Activated CD8-positive, alpha-beta memory T cell treated with anti-CD3 and anti-CD28 coated beads, Interleukin-2, amount 50 U/mL, for 1 hour (primary cell): ENCODE measurements at regions not wholly inside any gene's neighbourhood (a gene's known extent, or its start where the extent isn't known, plus 50 kb on each side); places are given as distances from the start of the nearest gene placed in this dataset.

ENCODE experiments used
- DNase-seq: peaks from one replicate; pipeline ENCODE4 v3.0.0-alpha.2; 2020; ENCODE audit errors: extremely low read depth

- DNase-seq: no peak
These were observed 428.9 kb downstream of the SIPA1L2 start for GRCh38 chr1:232201024-232201423.

- no peak for DNase-seq
These were observed 433.9 kb downstream of the SIPA1L2 start for GRCh38 chr1:232196042-232196441.

DNA sequence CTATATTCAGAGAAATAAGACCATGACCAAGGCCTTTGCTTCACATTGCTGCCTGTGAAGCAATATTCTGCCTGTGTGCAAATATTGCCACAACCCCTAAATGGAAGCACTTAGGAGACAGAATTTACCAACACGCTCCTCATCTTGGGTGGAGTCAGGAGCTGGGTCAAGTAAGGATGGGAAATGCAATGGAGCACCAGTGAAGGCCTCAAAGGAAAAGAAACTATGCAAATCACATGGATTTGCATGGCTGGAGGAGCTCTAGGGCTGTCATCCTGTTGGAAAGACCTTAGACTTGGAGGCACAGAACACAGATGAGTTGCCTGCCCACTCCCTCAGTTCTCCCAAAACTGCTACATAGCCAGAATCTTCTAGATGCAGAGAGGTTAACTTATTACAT, 435.5 kb downstream of the SIPA1L2 start:
- DNase-seq: no peak

- DNase-seq: no peak
These were observed 436.5 kb downstream of the SIPA1L2 start for GRCh38 chr1:232193451-232193783.

DNA sequence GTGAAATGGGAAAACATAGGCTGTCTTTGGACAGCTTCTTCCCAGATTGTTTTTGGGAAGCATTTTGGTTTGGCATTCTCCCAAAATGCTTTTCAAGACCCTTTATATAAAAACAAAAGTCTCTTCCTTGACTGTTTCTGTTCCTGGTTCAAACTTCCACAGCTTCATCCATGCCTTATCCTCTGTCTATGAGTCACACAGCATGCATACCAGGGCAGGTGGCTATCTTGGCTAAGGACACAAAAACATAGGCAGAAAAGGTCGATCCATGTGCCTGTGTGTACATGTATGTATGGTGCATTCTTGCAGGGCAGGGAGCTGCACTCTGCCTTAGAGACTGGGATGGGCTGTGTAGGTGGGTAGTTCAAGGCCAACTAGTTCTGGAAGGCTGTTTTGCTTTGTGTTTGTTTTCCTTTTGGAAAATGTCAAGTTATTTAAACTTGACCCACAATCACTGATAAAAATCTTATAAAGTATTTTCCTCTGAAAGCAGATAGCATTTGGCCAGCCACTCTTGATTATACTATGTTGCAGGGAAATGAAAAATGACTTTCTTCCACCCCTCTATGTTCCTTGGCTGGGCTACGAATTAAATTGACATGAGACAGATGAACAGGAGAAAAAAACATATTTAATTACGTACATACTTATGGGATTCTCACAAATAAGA, 437.0 kb downstream of the SIPA1L2 start:
- DNase-seq: no peak

DNA sequence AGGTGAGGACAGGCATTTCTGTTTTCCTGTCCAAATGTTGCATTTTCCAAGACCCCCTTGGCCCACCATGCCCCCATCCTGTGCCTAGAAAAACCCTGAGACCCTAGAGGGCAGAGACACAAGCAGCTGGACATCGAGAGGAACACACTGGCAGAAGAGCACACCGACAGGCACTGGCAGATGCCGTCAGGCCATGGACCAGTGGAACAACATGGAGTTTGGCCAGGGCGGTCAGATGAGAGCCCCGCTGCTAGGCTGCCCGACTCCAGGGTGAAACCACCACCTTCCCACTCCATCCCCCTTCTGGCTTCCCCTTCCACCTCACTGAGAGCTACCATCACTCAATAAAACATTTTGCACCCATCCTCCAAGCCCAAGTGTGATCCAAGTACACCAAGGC, 438.4 kb downstream of the SIPA1L2 start:
- no peak for DNase-seq

- no peak for DNase-seq
These were observed 441.6 kb downstream of the SIPA1L2 start for GRCh38 chr1:232188318-232188717.

DNA sequence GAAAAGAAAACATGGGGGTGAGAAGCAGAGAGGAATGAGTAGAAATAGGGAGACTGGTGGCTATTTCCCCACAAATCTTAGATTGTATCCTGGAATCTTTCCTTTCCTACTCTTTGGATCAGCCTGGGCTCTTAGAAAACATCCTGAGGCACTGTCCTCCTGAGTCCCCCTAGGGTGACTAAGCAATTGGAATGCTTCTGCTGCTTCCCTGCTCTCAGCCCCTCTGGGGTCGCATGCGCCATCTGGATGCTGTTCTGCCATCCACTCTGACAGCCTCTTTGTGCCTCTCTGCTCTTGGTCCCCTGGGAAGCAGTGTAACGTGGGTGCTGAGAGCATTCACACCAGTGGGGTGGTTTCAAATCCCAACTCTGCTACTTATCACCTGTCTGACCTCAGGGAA, 443.0 kb downstream of the SIPA1L2 start:
- no peak for DNase-seq

- no peak for DNase-seq
These were observed 445.1 kb downstream of the SIPA1L2 start for GRCh38 chr1:232184561-232185530.

GRCh38 chr1:232183802-232184201, 446.1 kb downstream of the SIPA1L2 start:
- no peak for DNase-seq

DNA sequence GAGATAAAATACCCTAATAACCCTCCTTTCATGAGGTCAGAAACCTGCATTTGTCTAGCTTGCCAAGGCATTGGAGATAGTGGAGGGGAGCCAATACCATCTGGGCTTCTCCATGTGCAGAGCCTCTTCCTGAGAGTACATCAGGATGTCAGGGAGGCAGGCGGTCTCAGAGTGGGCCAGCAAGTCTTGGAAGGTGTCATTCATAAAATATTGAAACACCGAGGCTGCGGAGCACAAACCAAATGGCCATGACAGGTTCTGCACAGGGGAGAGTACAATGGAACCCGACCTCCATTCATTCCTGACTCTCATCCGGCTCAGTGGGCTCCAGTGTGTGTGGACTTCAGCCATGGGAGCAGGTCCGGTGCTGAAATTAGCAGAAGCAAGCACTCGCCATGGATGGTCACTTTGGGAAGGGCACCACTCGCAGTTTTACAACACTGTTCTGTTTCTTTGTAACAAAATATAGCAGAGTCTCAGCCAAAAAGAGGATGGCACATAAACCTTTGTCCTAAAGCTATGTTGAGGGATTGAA, 446.6 kb downstream of the SIPA1L2 start:
- no peak for DNase-seq

GRCh38 chr1:232182236-232182635, 447.7 kb downstream of the SIPA1L2 start:
- DNase-seq: no peak

GRCh38 chr1:232180779-232181136, 449.2 kb downstream of the SIPA1L2 start:
- no peak for DNase-seq

DNA sequence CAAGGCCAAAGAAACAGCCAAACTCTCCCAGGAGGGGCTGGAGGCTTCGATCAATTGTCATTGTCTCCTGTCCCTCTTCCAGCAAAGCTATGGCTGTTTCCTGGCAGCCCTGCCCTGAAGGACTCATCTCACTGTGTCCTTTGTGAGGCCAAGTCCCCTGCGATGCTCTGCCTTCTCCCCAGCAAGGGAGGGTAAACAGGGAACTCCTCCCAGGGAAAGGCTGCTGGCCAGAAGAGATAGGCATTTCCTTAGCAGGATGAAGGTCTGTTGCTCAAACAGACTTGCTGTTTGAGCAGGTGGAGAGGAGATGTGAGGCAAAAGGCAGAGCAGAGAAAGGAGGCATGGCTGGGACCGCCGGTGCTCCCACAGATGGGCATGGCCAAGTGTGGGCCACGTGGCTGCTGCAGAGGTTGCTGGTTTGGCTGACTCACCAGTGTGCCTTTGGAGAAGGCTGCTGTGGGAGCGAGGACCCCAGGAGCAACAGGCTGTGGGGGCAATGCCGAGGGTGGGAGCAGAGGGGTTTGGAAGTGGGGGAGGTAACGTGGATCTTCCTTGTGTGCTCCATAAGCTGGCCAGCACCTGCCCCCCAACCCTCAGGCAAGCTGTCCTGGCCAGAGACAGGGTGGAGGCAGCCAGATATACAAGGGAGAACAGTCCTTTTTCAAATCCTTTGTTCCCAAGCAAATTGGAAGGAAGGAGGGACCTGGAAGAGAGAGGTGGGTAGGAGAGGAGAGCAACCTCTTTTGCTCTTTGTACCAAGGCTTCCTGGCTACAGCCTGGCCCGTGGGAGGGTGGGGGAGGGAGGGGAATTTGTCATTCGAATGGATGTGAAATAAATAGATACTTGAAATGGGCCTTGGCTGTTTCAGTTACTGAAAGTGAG, 449.8 kb downstream of the SIPA1L2 start:
- DNase-seq: no peak

DNA sequence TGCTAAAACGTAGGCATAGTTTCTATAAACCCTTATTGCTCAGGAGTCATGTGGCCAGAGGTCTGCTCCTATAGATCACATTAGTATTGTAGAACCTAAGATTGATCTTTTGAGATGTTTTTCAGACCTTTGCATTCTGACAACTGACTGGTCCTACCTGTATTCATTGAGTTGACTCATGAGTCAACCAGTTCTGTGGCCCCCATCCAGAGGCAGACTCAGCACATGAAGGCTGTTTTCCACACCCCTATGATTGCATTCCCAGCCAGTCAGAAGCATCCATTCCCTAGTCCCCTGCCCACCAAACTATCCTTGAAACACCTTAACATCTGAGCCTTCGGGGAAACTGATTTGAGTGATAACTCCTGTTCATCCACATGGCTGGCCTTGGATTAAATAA, 451.7 kb downstream of the SIPA1L2 start:
- DNase-seq: no peak

GRCh38 chr1:232177438-232177837, 452.5 kb downstream of the SIPA1L2 start:
- no peak for DNase-seq

GRCh38 chr1:232176222-232176621, 453.7 kb downstream of the SIPA1L2 start:
- DNase-seq: no peak

- no peak for DNase-seq
These were observed 455.6 kb downstream of the SIPA1L2 start for GRCh38 chr1:232174306-232174705.

GRCh38 chr1:232172563-232172962, 457.4 kb downstream of the SIPA1L2 start:
- DNase-seq: no peak

DNA sequence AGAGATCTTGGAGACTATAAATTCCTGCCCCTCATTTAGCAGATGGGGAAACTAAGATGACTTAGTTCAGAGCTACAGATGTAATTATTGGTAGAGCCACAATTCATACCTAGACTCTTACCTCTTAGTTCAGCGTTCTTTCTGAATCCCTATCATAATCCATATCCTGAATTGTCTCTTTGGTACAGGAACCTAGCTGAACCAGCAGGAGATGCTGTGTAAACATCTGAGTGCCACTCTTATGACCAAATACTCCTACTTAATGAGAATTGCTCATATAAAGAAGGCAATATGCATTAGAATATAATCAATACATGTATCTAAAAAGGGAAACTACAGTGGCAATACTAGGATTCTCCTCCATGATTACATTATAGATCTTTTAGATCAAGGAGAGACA, 459.0 kb downstream of the SIPA1L2 start:
- no peak for DNase-seq

DNA sequence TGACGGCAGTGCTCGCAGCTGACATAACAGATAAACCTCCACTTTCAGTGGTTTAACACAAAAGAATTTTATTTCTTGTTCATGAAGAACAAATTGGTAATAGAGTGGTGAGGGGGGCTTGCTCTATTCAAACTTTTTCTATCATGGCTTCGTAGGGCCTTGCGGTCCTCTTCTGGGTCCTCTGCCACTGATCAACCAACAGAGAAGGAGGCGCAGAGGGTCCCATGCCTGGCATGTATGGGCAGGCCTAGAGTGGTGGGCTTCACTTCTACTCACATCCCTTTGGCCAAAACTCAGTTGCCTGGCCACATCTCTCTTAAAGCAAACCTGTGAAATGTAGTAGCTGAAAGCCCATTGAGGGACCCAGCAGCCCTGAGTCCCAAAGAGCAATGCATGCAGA, 460.5 kb downstream of the SIPA1L2 start:
- no peak for DNase-seq

DNA sequence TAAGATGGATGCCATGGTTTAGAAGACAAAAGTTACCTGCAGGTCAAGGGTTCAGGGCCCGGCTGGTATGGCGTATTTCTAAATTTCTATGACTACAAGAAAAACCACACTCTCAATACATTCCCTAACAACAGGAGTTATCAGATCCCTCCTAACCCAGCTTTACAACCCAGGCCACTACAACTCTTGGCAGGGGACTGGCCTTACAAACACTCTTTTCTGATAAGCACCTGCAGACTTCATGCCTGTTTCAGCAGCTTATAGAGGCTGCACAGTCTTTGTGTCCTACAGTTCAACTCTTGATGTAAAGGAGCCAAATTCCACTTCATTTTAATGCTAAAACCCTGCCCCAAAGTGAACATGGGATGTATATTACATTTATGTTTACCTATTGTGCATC, 461.4 kb downstream of the SIPA1L2 start:
- DNase-seq: no peak
